ENCODE measurements at regions not wholly inside any gene's neighbourhood (a gene's known extent, or its start where the extent isn't known, plus 50 kb on each side); places are given as distances from the start of the nearest gene placed in this dataset.

DNA sequence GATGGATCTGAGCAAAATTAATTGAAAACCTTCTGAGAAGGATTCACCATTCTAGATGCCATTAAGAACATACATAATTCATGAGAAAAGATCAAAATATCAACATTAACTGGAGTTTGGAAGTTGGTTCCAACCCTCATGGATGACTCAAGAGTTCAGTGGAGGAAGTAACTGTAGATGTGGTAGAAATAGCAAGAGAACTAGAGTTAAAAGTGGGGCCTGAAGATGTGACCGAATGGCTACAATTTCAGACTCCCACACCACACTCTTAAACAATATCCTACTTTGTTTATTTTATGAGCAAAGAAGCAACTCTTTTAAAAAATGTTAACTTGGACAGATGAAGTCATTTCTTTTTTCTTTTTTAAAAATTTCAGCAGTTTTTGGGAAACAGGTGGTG, 354.3 kb downstream of the KLF12 start:
- DNase-seq: no peak

DNA sequence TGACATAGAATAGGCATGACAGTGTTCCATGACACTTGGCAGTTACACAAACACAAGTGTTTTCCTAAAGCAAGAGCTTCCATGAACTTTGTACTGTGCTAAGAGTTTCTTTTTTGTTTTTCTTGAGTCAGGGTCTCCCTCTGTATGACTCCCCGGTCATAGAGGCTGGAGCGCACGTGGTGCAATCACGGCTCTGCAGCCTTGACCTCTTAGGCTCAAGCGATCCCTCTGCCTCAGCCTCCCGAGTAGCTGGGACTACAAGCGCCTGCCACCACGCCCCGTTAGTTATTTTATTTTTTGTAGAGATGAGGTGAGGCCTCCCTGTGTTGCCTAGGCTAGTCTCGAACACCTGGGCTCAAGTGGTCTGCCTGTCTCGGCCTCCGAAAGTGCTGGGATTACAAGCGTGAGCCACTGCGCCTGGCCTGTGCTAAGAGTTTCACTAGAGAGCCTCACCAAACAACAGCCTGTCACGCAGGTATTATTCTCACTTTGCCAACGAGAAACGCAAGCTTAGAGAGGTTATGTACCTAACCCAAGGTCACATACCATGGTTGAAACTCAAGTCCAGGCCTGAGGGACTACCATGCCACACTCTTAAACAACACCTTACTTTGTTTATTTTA, 355.9 kb downstream of the KLF12 start:
- no peak for DNase-seq

DNA sequence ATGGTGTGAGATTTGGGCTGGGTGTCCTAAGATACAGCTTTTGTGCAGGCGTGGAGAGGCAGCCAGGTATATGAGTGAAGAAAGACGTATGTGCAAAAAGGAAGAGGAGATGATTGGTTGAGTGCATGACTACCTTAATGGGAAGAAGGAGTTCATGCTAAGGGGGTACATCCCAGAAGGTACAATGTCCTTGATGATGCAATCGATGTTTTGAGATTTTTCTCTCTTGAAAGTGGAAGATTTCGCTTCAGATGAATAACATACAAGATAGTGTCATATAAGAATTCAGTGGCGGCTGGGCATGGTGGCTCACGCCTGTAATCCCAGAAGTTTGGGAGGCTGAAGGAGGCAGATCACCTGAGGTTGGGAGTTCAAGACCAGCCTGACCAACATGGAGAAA, 357.1 kb downstream of the KLF12 start:
- DNase-seq: no peak

DNA sequence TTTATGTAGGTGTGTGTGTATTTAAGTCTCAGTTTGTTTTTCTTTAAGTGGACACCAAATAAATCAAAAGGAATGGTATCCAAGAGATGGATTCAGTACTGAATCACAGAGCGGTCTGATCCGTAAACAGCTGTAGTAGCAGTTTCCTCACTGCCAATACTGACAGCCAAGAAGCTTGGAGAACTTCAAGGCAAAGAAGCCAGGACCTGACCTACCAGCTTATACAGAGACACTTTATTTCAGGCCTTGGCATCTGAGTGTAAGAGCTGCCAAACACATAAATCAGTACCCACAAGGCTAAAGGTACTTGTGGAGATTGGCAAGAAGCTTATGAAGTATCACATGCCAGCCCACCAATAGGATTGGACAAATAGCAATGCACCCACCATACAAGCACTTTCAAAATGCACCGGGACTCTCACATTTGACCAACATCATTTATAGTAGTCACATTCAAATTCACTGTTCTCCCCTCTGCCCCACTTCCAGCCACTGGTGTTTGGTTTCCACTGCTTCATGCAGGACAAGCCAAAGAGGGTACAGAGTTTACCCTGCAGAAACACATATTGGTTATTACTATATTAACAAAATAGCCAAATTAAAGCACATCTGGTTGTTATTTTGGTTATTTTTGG, 357.9 kb downstream of the KLF12 start:
- no peak for DNase-seq

DNA sequence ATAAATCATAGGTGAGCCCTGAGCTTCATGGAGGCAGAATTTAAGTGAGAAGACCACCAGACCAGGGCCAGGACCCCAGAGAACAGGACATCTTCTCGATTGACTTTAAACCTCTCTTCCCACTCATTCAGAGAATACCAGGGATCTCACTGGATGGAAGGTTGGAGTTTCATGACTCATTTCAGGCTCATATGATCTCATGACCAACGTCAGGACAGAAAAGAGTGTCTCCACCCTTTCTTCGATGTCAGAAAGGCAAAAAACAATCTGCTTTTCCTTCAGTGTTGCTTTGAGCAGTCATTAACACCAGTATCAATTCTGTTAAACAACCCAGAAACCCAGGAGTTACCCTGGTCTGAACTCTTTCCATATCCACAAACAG, 361.0 kb downstream of the KLF12 start:
- DNase-seq: no peak

DNA sequence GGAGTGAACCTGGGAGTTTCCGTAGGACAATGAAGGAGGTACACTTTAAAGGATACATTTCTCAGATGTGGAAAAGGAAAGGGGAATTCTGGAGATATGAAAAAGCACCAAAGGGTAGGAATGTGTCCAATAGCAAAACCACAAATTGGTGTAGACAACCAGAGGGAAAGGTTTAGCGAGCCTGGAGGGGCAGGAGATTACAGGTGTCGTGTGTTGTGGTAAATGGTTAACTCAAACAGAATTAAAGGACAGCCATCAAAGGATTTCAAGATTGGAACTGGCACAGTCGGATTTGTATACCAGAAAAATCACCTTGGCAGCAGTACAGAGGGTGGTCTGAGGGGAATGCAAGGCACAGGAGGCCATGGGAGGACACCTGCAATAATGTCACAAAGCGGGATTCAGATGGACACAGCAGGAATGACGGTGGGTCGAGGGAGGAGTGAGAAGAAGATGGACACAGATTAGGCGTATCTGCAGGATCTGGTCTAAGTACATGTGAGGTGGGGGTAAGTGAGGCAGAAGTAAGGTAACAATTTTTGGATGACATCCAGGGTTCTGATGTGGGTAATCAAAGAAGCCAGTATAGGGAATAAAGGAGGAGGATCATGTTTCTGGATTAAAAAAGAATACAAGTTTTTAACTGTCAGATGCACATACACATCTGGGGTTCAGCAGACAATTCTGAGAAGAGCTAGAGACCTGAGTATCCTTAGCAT, 361.6 kb downstream of the KLF12 start:
- no peak for DNase-seq

DNA sequence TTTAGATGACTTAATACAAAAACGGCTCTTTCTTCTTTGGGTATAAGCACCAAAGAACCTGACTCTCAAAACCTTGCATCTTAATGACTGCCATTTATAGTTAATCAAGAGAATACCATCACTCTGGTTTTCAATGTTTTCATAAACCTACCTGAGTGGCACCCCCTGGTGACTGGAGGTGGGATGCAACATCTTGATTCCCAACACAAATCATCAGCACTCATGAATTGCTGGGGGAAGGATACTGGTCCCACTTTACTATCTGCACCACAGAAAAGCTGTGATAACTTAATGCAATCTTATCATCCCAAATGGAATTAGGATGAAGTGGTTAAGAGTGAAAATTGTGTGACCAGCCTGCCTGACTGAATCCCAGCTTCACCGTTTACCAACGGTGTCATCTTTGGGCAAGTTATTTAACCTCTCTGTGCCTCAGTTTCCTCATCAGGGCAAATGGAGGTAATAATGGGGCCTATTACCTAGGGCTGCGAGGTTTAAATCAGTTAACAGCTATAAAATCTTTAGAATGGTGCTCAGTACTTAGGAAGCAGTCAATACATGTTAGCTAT, 366.4 kb downstream of the KLF12 start:
- no peak for DNase-seq

DNA sequence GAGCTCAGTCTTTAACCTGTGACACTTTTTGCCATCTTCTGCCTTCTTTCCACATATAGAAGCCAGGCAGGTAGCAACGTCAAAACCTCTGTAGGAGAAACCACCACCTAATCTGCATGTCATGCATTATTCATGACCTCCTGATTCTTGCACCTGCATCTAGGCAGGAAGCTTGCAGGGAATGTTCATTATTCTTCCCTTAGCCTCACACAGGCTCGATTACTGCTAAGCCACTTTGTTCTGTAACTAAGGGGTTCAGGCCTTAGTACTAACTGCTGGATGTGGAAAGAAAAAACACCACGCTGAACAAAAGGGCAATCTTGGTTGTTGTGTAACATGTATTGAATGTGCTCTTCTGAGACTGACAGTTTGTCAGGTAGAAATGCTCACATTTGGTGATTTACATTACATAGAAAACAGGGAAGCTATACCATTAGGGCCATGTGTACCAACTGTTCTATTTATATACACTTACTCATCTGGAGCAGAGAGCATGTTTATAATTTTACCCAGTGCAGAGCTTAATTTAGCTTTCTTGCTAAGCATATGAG, 366.9 kb downstream of the KLF12 start:
- DNase-seq: no peak

DNA sequence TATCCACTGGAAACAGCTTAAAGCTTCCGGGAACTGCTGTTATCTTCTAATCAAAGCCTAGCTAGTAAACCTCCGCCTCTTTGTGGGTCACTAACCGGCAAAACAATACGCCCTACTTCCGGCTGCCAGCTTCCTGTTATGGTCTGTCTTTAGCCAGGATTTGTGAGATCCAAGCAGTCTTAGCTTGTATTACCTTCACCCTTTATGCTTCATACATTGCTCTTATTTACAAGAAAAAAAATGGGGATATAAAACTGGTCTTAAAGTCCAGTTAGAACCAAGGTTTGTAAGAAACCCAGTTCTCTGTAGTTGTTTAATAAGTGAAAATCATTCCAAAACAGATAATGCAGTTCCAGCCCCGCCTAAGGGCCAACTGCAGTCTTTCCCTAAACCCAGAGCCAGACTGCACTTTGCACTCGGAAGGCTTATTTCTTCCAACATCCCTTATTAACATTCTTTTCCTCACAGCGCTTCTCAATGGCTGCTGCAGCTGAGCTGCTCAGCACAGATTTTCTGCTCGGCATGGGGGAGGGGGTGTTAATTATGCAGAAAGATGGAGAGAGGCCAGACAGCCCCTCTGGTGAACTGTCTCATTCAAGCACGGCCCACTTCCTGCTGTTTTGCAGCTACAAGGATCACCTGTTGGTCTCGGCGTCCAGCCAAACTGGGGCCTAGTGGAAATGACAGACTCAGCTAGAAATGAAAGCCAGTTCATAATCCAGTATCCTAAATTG, 368.4 kb downstream of the KLF12 start:
- peak; percentile 50 for DNase-seq

DNA sequence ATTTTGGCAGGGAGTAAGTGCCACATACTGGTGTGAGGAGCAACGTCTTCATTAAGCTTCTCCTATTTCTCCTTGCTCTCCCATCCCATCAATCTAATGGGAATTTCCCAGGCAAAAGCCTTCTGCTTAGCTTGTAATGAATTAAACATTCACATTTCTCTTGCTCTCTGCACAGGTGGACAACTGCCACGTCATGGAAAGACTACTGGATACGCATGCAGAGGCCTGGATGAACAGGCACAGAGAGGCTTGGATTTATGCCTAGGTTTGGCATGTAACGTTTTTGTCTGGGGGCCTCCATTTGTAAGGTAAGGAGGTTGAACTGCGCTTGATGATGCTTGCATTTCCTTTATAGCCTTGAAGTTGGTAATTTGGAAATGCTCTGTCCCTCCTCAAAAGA, 374.8 kb downstream of the KLF12 start:
- no peak for DNase-seq

DNA sequence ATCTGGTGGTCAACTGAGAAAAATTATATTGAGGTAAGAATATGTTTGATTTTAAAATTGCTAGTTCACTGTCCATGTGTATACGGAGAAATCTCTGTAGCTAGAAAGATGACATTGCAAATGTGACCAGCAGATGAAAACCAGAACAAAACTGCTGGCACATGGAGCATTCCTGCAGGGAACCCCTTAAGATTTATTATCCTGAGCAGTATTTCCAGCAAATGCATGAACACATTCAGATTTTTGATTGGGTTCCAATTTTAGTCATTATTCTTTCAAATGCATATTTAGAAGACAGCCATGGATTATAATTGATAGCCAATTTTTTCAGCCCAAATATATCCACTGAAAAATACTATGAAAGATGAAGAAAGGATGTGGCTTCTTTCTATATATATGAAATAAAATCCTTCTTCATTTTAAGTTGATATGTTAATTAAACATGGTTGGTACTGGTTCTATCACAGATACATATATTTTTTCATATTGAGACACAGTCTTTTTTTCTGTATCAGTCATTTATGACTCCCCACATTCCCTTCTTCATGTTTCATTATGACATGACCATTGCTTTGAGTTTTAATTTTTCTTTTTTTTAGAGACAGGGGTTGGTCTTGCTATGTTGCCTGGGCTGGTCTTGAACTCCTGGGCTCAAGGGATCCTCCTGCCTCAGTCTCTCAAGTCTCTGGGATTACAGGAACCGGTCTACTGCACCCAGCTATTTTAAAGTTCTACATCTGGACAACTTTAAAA, 376.5 kb downstream of the KLF12 start:
- DNase-seq: no peak

DNA sequence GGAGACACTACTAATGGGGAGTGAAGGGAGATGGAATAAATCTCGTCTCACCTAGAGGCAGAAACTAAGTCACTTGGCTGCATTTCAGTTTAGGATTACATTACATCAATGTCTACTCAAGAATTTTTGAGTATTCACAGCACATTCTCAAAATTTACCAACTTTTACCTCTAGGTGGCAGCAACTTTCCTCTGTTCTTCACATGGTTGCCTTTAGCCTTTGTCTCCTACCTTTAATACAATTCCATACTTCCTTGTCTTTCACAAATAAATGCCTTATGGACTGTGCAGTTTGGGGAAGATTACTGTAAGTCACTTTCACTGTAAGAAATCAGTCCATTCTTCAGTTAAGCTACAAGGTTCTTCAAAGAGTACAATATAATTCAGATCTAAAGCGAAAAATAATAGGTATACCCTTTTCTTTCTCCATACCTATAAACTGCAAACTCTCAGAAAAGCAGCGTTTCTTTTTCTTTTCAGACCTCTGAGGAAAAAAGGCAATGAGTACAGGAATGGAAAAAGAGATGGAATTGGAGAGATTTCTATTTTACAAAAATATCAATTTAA, 379.4 kb downstream of the KLF12 start:
- no peak for DNase-seq

DNA sequence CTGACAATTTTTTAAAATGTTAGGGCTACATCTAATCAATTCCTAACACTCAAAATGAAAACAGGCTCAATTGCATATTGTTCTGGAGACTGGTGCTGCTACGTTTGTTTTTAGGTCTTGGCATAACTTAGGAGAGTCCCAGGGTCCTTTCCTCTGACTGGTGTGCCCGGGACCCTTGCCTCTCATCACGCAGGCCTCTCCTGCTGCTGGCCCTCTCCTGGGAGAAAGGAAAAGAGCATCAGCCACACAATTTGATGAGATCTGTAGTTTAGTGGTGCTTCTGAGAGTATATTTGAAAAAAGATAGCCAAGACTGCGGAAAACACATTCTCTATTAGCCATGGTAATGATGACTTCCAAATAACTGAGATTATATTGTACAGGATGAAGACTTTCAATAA, 380.0 kb downstream of the KLF12 start:
- DNase-seq: no peak

DNA sequence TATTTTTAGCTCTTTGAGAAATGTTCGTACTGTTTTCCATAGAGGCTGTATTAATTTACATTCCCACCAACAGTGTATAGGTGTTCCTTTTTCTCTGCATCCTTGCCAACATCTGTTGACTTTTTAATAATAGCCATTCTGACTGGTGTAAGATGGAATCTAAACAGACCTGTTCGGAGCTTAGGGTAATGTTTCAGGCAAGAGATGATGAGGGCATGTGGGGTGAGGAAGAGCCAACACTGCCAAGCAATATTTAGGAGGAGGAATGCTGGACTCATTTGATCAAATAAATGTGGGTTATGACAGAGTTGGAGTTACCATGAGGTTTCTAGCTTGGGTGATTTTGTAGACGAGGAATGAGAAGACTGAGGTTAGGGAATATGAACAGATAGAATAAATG, 382.9 kb downstream of the KLF12 start:
- no peak for DNase-seq

DNA sequence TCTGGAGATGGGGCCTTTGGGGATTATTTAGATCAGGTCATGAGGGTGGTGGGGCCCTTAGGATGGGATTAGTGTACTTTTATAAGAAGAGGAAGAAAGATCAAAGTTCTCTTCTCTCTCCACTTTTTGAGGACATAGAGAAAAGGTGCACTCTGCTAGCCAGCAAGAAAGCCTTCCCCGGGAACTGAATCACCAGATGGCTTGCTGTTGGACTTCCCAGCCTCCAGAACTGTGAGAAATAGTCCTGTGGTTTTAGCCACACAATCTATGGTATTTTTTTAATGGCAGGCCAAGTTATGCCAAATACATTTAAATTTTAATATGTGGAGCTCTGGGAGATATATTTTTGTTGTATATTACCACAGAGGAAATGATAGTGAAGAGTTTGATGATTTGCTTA, 385.8 kb downstream of the KLF12 start:
- no peak for DNase-seq

DNA sequence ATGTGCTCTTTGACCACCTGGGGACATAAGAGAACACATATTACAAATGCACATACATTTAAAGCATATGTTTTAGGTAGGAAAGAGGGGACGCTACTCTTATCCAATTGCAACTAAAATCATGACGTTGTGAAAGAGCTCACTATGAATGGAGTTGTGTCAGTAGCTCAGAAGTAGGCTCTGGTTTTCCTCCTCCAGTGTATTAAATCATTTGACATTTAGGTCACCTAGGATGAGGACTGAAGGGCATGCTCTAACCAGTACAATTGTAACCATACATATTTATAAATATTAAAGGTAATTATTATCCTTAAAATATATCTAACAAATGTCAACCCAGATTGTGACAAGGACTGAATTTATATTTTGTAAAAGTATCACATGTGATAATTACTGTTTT, 389.0 kb downstream of the KLF12 start:
- no peak for DNase-seq

DNA sequence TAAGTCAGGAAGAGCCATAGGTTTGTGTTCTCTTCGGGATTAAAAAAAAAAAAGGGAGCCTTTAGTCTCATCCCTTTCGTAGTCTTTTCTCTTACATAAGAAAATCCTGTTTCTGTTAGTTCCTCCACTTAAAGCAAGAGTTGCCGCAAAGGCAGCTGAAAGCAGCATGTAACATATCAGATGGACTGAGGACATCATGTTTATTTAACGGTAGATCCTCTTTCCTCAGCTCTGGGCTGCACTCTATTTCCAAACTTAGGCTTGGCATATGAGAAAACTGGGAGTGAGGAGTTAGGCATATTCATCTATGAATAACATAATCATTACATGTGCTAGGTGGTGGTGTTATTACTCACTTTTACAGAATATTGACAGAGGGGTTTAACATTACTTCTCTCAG, 391.2 kb downstream of the KLF12 start:
- no peak for DNase-seq

DNA sequence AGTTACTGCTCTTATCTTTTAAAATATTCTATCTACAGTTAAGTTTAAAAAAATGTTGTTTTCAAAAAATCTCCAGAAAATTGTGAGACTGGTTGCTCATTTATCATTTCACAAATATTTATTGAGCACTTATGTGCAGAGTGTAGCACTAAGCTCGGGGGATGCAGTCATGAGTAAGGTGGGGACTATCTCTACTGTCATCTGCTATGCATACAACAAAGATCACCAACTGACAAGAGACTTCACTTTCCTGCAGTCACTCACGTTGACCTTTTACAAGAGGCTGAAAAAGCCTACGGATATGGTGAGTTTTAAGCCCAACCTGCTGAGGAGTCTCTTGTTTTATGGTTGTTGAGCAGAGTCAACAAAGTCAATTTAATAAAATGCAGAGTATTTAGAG, 392.5 kb downstream of the KLF12 start:
- DNase-seq: no peak

DNA sequence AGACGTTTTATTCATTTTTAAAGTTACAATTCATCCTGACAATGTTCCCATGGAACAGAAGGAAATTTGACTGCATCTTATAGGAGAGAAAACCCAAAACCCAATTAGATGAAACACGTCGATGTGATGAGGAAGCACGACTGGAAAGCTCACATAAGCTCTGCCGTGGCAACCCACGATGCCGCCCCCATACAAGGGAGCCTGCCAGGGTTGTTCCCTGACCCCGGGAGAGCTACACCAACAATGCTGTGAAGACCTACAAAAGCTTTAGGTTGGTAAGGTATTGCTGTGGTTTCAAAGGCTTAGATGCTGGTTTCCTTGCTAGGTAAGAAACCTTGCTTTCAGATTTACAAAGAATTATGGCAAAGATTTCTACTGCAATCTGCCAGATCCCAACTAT, 393.1 kb downstream of the KLF12 start:
- no peak for DNase-seq

DNA sequence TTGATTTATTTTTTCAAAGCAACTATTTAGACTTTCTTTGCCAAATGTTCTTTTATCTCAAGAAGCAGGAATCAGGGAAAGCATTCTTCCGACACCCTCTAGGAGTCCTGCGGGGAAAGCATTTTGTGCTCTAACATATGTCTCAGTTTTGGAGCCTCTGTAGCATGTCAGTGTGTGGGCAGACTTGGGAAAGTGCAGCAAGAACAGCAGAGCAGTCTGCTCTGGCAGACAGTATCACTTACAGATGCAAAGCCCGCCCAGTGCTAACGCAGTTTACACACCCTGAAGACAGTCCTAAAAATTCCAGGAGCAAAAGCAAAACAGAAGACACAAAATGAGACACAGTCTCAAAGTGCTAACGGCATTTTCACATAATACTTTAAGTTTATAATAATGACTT, 393.5 kb downstream of the KLF12 start:
- no peak for DNase-seq

DNA sequence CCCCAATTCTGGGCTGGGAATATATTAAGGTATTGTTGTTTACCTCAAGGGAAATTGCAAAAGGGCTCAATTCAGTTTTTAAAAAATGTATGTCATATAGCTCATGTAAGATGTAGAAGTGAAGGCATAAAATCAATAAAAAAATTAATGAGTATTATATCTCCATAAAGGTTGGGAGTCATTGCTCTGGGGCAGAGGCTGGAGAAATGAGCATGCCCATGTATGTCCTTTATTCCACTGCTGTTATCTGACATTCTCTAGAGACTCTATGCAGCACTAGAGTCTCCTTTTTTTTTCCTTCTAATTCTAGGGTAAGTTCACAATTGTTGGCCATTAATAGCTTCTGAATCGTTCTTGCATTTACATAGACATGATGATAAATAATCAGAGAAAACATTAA, 394.8 kb downstream of the KLF12 start:
- no peak for DNase-seq

DNA sequence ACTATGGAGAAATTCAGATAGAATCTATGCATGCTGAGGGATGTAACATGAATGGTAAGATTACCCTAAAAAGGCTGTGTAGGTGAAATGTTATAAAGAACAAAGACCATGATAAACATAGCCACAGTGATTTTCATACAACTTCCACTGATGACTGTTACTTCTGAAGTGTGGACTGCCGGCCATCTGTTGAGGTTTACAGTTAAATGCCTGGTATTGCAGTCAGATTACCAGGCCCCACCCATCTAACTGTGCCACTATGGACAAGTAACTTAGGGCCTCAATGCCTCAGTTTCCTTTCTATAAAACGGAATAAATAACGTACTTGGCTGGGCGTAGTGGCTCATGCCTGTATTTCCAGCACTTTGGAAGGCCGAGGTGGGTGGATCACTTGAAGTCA, 395.6 kb downstream of the KLF12 start:
- no peak for DNase-seq
